ENCODE measurements at regions not wholly inside any gene's neighbourhood (a gene's known extent, or its start where the extent isn't known, plus 50 kb on each side); places are given as distances from the start of the nearest gene placed in this dataset.
A peak's percentile ranks its signal among the peaks of the same experiment; 100 is the strongest.

GRCh38 chr12:105761075-105761474 lies 377.7 kb downstream of the NUAK1 start:
- Mint-ChIP-seq H3K4me1 (no peaks in the 10 kb centered on the region), H3K9me3 (no peaks in the 10 kb centered on the region), H3K27me3 (peaks cover 12% of the 10 kb centered on the region), H3K4me3 (no peak overlapping the region), H3K36me3 (ENCODE audit: low read depth) (no peaks in the 10 kb centered on the region), H3K27ac (no peak overlapping the region)
- no peak for ATAC-seq (replicated peaks)

GRCh38 chr12:105764216-105764835 lies 374.4 kb downstream of the NUAK1 start:
- Mint-ChIP-seq H3K4me3 (no peak overlapping the region), H3K27me3 (peaks cover 12% of the 10 kb centered on the region), H3K36me3 (ENCODE audit: low read depth) (no peaks in the 10 kb centered on the region), H3K27ac (no peak overlapping the region), H3K4me1 (no peaks in the 10 kb centered on the region), H3K9me3 (no peaks in the 10 kb centered on the region)
- ATAC-seq (replicated peaks) = no peak

- H3K9me3 Mint-ChIP-seq = no peaks in the 10 kb centered on the region
- no peak overlapping the region for H3K4me3 Mint-ChIP-seq
- no peak overlapping the region for H3K27ac Mint-ChIP-seq
- no peaks in the 10 kb centered on the region for H3K4me1 Mint-ChIP-seq
- peaks cover 12% of the 10 kb centered on the region for H3K27me3 Mint-ChIP-seq
- H3K36me3 Mint-ChIP-seq (ENCODE audit: low read depth) = no peaks in the 10 kb centered on the region
- no peak for ATAC-seq (replicated peaks)
These were observed 373.4 kb downstream of the NUAK1 start for GRCh38 chr12:105765053-105766014.

GRCh38 chr12:105766029-105766428 lies 372.7 kb downstream of the NUAK1 start:
- H3K4me1 Mint-ChIP-seq = no peaks in the 10 kb centered on the region
- no peak overlapping the region for H3K4me3 Mint-ChIP-seq
- no peaks in the 10 kb centered on the region for H3K36me3 Mint-ChIP-seq (ENCODE audit: low read depth)
- H3K27me3 Mint-ChIP-seq = peaks cover 13% of the 10 kb centered on the region
- ATAC-seq (replicated peaks) = no peak
- H3K9me3 Mint-ChIP-seq = no peaks in the 10 kb centered on the region
- H3K27ac Mint-ChIP-seq = no peak overlapping the region

- Mint-ChIP-seq H3K36me3 (ENCODE audit: low read depth) (no peaks in the 10 kb centered on the region), H3K27ac (no peak overlapping the region), H3K27me3 (peaks cover 7% of the 10 kb centered on the region), H3K9me3 (no peaks in the 10 kb centered on the region), H3K4me3 (no peak overlapping the region), H3K4me1 (no peaks in the 10 kb centered on the region)
- no peak for ATAC-seq (replicated peaks)
These were observed 369.3 kb downstream of the NUAK1 start for GRCh38 chr12:105769486-105769885.

- Mint-ChIP-seq H3K4me3 (no peak overlapping the region), H3K27ac (no peak overlapping the region), H3K9me3 (no peaks in the 10 kb centered on the region), H3K36me3 (ENCODE audit: low read depth) (no peaks in the 10 kb centered on the region), H3K4me1 (no peaks in the 10 kb centered on the region), H3K27me3 (peaks cover 7% of the 10 kb centered on the region)
- ATAC-seq (replicated peaks) = no peak
These were observed 365.3 kb downstream of the NUAK1 start for GRCh38 chr12:105773471-105773870.

GRCh38 chr12:105774037-105774436 lies 364.7 kb downstream of the NUAK1 start:
- Mint-ChIP-seq H3K4me3 (no peak overlapping the region), H3K27ac (no peak overlapping the region), H3K4me1 (no peaks in the 10 kb centered on the region), H3K9me3 (no peaks in the 10 kb centered on the region), H3K36me3 (ENCODE audit: low read depth) (no peaks in the 10 kb centered on the region), H3K27me3 (peaks cover 7% of the 10 kb centered on the region)
- no peak for ATAC-seq (replicated peaks)

GRCh38 chr12:105775343-105775742 lies 363.4 kb downstream of the NUAK1 start:
- Mint-ChIP-seq H3K9me3 (no peaks in the 10 kb centered on the region), H3K36me3 (ENCODE audit: low read depth) (no peaks in the 10 kb centered on the region), H3K27ac (no peak overlapping the region), H3K4me1 (no peaks in the 10 kb centered on the region), H3K4me3 (no peak overlapping the region), H3K27me3 (peaks cover 4% of the 10 kb centered on the region)
- no peak for ATAC-seq (replicated peaks)

GRCh38 chr12:105783983-105784947 lies 354.5 kb downstream of the NUAK1 start:
- H3K4me1 Mint-ChIP-seq = no peaks in the 10 kb centered on the region
- ATAC-seq (replicated peaks) = peak; percentile 59
- no peaks in the 10 kb centered on the region for H3K9me3 Mint-ChIP-seq
- no peaks in the 10 kb centered on the region for H3K36me3 Mint-ChIP-seq (ENCODE audit: low read depth)
- H3K27me3 Mint-ChIP-seq = peaks cover 4% of the 10 kb centered on the region
- no peak overlapping the region for H3K27ac Mint-ChIP-seq
- no peak overlapping the region for H3K4me3 Mint-ChIP-seq

GRCh38 chr12:105793421-105793820 lies 345.3 kb downstream of the NUAK1 start:
- H3K4me3 Mint-ChIP-seq = no peak overlapping the region
- ATAC-seq (replicated peaks) = no peak
- H3K27me3 Mint-ChIP-seq = peaks cover 3% of the 10 kb centered on the region
- H3K9me3 Mint-ChIP-seq = peaks cover 17% of the 10 kb centered on the region
- H3K36me3 Mint-ChIP-seq (ENCODE audit: low read depth) = no peaks in the 10 kb centered on the region
- no peak overlapping the region for H3K27ac Mint-ChIP-seq
- no peaks in the 10 kb centered on the region for H3K4me1 Mint-ChIP-seq

- Mint-ChIP-seq H3K27ac (no peak overlapping the region), H3K4me1 (no peaks in the 10 kb centered on the region), H3K27me3 (peaks cover 3% of the 10 kb centered on the region), H3K4me3 (no peak overlapping the region), H3K9me3 (peaks cover 5% of the 10 kb centered on the region), H3K36me3 (ENCODE audit: low read depth) (no peaks in the 10 kb centered on the region)
- ATAC-seq (replicated peaks) = no peak
These were observed 340.4 kb downstream of the NUAK1 start for GRCh38 chr12:105798256-105798845.

- Mint-ChIP-seq H3K4me3 (no peak overlapping the region), H3K27me3 (peaks cover 3% of the 10 kb centered on the region), H3K27ac (no peak overlapping the region), H3K9me3 (peaks cover 5% of the 10 kb centered on the region), H3K36me3 (ENCODE audit: low read depth) (no peaks in the 10 kb centered on the region), H3K4me1 (no peaks in the 10 kb centered on the region)
- ATAC-seq (replicated peaks) = no peak
These were observed 339.7 kb downstream of the NUAK1 start for GRCh38 chr12:105799103-105799502.

GRCh38 chr12:105801351-105801750 lies 337.4 kb downstream of the NUAK1 start:
- H3K27me3 Mint-ChIP-seq = peaks cover 3% of the 10 kb centered on the region
- no peak overlapping the region for H3K27ac Mint-ChIP-seq
- H3K4me3 Mint-ChIP-seq = no peak overlapping the region
- no peaks in the 10 kb centered on the region for H3K36me3 Mint-ChIP-seq (ENCODE audit: low read depth)
- no peak for ATAC-seq (replicated peaks)
- H3K9me3 Mint-ChIP-seq = peaks cover 5% of the 10 kb centered on the region
- H3K4me1 Mint-ChIP-seq = no peaks in the 10 kb centered on the region

- Mint-ChIP-seq H3K27me3 (peaks cover 3% of the 10 kb centered on the region), H3K4me3 (no peak overlapping the region), H3K27ac (no peak overlapping the region), H3K9me3 (peaks cover 5% of the 10 kb centered on the region), H3K36me3 (ENCODE audit: low read depth) (no peaks in the 10 kb centered on the region), H3K4me1 (no peaks in the 10 kb centered on the region)
- ATAC-seq (replicated peaks) = no peak
These were observed 335.5 kb downstream of the NUAK1 start for GRCh38 chr12:105803292-105803691.

Measured in activated T-helper 17 cell treated with anti-CD3 and anti-CD28 coated beads, Interleukin-2, amount 50 U/mL, for 72 hours (primary cell).